ENCODE measurements at regions not wholly inside any gene's neighbourhood (a gene's known extent, or its start where the extent isn't known, plus 50 kb on each side); places are given as distances from the start of the nearest gene placed in this dataset.

DNA sequence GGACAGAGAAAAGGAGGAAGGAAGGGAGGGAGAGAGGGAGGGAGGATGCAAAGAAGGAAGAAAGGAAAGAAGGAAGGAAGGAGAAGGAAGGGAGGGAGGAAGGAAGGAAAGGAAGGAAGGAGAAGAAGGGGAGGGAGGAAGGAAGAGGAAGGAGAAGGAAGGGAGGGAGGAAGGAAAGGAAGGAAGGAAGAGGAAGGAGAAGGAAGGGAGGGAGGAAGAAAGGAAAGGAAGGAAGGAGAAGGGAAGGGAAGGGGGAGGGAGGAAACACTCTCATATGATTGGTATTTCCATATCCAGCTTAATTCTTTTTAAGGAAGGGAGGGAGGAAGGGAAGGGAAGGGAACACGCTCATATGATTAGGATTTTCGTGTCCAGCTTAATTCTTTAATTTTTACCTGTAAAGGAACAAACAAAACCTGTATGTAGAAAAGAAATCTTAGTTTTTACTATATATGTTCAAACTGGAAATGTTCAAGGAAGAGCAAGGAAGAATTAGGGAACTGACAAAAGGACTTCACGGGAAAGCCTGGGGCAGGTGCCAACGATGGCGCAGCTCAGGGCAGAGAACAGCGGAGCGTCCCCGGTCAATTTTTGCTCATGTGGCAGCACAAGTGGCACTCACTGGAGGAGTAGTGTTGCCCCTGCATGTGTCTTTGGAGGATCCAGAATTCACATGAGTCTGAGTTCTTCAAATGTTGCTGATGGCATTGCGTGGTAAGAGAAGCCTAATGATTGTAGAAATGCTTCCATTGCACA, 228.6 kb downstream of the ZNF516 start:
- Histone ChIP-seq H3K9ac (ENCODE audit: insufficient read depth, low read length, poor library complexity, severe bottlenecking) (no peak overlapping the region), H3K4me3 (replicated peaks in 1 of 3; ENCODE audit: low read depth in 2 of 3, low read length in 3 of 3) (peak overlapping the region in 1 of 3 experiments; percentile 15)

DNA sequence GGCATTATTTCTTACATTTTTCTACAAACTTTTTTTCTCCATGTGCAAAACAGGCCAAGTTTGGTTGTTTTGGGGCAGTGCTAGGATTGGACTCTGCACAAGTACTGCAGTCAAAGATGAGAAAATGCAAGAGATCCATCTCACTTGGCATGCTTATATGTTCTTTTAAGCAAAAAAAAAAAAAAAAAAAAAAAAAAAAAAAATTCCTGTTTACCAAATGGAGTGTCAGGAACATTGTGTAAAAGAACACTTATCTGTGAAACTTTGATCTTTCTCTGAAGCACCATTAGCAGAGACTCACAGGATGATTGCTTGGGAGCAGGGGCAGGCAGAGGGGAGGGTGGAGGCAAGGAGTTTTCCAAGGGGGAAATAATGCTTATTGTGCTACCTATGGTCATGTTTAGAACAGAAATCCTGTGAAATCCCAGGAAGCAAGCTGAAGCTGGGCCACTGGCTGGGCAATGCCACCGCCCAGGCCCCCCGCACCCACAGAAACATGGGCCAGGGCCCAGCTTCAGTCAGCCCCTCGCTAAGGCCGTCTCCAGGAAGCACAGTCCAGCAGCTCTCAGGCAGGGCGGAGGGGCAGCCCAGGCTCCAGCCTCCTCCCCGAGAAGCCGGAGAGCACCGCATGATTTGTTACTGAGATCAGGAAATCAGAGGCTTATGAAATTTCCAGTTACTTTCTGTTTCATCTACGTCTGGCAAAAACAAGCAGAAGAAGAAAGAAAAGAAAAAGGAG, 229.4 kb downstream of the ZNF516 start:
- Histone ChIP-seq H3K9me3 (replicated peaks in 1 of 2; ENCODE audit: control insufficient read depth in 1 of 2, insufficient read depth in 1 of 2, low read length in 2 of 2) (peaks cover 0 to 11% of the 10 kb centered on the region in 2 donors), H4K20me1 (ENCODE audit: insufficient read depth, low read length) (no peaks in the 10 kb centered on the region), H3K79me2 (ENCODE audit: insufficient read depth, low read length) (no peaks in the 10 kb centered on the region), H2AFZ (ENCODE audit: insufficient read depth, low read depth, low read length, poor library complexity, severe bottlenecking) (no peak overlapping the region), H3K4me2 (replicated peaks; ENCODE audit: extremely low read depth, low read length, poor library complexity, severe bottlenecking) (peak overlapping the region; percentile 21), H3K36me3 (replicated peaks in 1 of 2; ENCODE audit: control insufficient read depth in 1 of 2, insufficient read depth in 2 of 2, low read length in 2 of 2) (no peaks in the 10 kb centered on the region), H3K4me1 (ENCODE audit: control insufficient read depth in 1 of 2, insufficient read depth in 2 of 2, low read length in 2 of 2) (peaks cover 10 to 12% of the 10 kb centered on the region in 2 donors), H3K27me3 (ENCODE audit: control insufficient read depth in 2 of 2, insufficient read depth in 2 of 2, low read length in 2 of 2) (no peaks in the 10 kb centered on the region), H3K4me3 (replicated peaks in 1 of 3; ENCODE audit: low read depth in 2 of 3, low read length in 3 of 3) (peak overlapping the region in 1 of 3 experiments; percentile 15), H3K9ac (ENCODE audit: insufficient read depth, low read length, poor library complexity, severe bottlenecking) (no peak overlapping the region), H3K27ac (ENCODE audit: low read depth in 1 of 2, low read length in 2 of 2) (peak overlapping the region; percentile 26 to 53)
- 25% methylated on average over 5 of the region's 9 CpGs for WGBS (ENCODE audit: insufficient coverage)
- H3K27ac Mint-ChIP-seq = peak overlapping the region in 5 of 7 donors; percentile 32 to 74 (median 64)
- DNase-seq = no peak
- peak overlapping the region in 1 of 2 donors; percentile 32 for H3K4me3 Mint-ChIP-seq
- peaks cover 0 to 4% (median 3%) of the 10 kb centered on the region in 3 donors for H3K27me3 Mint-ChIP-seq (ENCODE audit: low read depth in 3 of 3)
- no peaks in the 10 kb centered on the region for H3K36me3 Mint-ChIP-seq
- H3K4me1 Mint-ChIP-seq = peaks cover 17% of the 10 kb centered on the region
- intact Hi-C loops (cut with micrococcal nuclease) = no loop called here
- TF ChIP-seq, protein P1, sequence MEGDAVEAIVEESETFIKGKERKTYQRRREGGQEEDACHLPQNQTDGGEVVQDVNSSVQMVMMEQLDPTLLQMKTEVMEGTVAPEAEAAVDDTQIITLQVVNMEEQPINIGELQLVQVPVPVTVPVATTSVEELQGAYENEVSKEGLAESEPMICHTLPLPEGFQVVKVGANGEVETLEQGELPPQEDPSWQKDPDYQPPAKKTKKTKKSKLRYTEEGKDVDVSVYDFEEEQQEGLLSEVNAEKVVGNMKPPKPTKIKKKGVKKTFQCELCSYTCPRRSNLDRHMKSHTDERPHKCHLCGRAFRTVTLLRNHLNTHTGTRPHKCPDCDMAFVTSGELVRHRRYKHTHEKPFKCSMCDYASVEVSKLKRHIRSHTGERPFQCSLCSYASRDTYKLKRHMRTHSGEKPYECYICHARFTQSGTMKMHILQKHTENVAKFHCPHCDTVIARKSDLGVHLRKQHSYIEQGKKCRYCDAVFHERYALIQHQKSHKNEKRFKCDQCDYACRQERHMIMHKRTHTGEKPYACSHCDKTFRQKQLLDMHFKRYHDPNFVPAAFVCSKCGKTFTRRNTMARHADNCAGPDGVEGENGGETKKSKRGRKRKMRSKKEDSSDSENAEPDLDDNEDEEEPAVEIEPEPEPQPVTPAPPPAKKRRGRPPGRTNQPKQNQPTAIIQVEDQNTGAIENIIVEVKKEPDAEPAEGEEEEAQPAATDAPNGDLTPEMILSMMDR (IDR thresholded peaks at IDR 0.05) = no peak
- H3K9me3 Mint-ChIP-seq = peaks cover 0 to 12% (median 5%) of the 10 kb centered on the region in 7 donors

More for the DNA sequence above, 228.6 kb downstream of the ZNF516 start:
- H3K4me3 Mint-ChIP-seq = peak overlapping the region in 1 of 2 donors; percentile 32
- peaks cover 0 to 4% (median 3%) of the 10 kb centered on the region in 3 donors for H3K27me3 Mint-ChIP-seq (ENCODE audit: low read depth in 3 of 3)
- Histone ChIP-seq H3K79me2 (ENCODE audit: insufficient read depth, low read length) (no peaks in the 10 kb centered on the region), H4K20me1 (ENCODE audit: insufficient read depth, low read length) (no peaks in the 10 kb centered on the region), H3K4me1 (ENCODE audit: control insufficient read depth in 1 of 2, insufficient read depth in 2 of 2, low read length in 2 of 2) (peaks cover 10 to 12% of the 10 kb centered on the region in 2 donors), H3K27ac (ENCODE audit: low read depth in 1 of 2, low read length in 2 of 2) (peak overlapping the region in 1 of 2 donors; percentile 53), H3K4me2 (replicated peaks; ENCODE audit: extremely low read depth, low read length, poor library complexity, severe bottlenecking) (peak overlapping the region; percentile 21), H2AFZ (ENCODE audit: insufficient read depth, low read depth, low read length, poor library complexity, severe bottlenecking) (no peak overlapping the region), H3K36me3 (replicated peaks in 1 of 2; ENCODE audit: control insufficient read depth in 1 of 2, insufficient read depth in 2 of 2, low read length in 2 of 2) (no peaks in the 10 kb centered on the region), H3K9me3 (replicated peaks in 1 of 2; ENCODE audit: control insufficient read depth in 1 of 2, insufficient read depth in 1 of 2, low read length in 2 of 2) (peaks cover 0 to 11% of the 10 kb centered on the region in 2 donors), H3K27me3 (ENCODE audit: control insufficient read depth in 2 of 2, insufficient read depth in 2 of 2, low read length in 2 of 2) (no peaks in the 10 kb centered on the region)
- peaks cover 17% of the 10 kb centered on the region for H3K4me1 Mint-ChIP-seq
- intact Hi-C loops (cut with micrococcal nuclease) = no loop called here
- no peak for DNase-seq
- TF ChIP-seq, protein P1 (IDR thresholded peaks at IDR 0.05) = no peak
- 95% methylated on average over 6 of the region's 9 CpGs for WGBS (ENCODE audit: insufficient coverage)
- peak overlapping the region in 3 of 7 donors; percentile 32 to 74 (median 36) for H3K27ac Mint-ChIP-seq
- no peaks in the 10 kb centered on the region for H3K36me3 Mint-ChIP-seq
- H3K9me3 Mint-ChIP-seq = peaks cover 0 to 12% (median 5%) of the 10 kb centered on the region in 7 donors
